H1 (cell line): ENCODE measurements at regions not wholly inside any gene's neighbourhood (a gene's known extent, or its start where the extent isn't known, plus 50 kb on each side); places are given as distances from the start of the nearest gene placed in this dataset.

Experiments used
- ATF2 ChIP-seq: IDR thresholded peaks from 2 replicates; pipeline ENCODE4 v1.6.1; 2012; ENCODE audit warnings: low read length, inconsistent platforms
- CEBPB ChIP-seq: IDR thresholded peaks from 2 replicates; pipeline ENCODE4 v1.6.1; 2012; ENCODE audit warnings: low read depth, low read length
- CHD2 ChIP-seq: IDR thresholded peaks from 2 replicates; pipeline ENCODE4 v1.6.1; 2012; ENCODE audit warnings: low read length, improper control_type of control experiment
- EZH2 ChIP-seq: fragments of 200-600 bp; sonication (generic); IDR thresholded peaks from 2 replicates; pipeline ENCODE4 v1.7.1; 2012; ENCODE audit warnings: low read depth, mild to moderate bottlenecking, moderate library complexity, low read length, inconsistent platforms; ENCODE audit not compliant: severe bottlenecking
- GTF2F1 ChIP-seq: IDR thresholded peaks from 2 replicates; pipeline ENCODE4 v1.6.1; 2012; ENCODE audit warnings: low read depth, low read length, improper control_type of control experiment, borderline replicate concordance
- JUN ChIP-seq: IDR thresholded peaks from 2 replicates; pipeline ENCODE4 v1.6.1; 2011; ENCODE audit warnings: low read depth, mild to moderate bottlenecking, improper control_type of control experiment, low read length
- NRF1 ChIP-seq: IDR thresholded peaks from 2 replicates; pipeline ENCODE4 v1.6.1; 2011; ENCODE audit warnings: mild to moderate bottlenecking, low read depth, low read length, improper control_type of control experiment
- PHF8 ChIP-seq: fragments of 200-600 bp; sonication (generic); conservative IDR thresholded peaks from 2 replicates; pipeline ENCODE4 v1.7.1; 2012; ENCODE audit warnings: low read depth, mild to moderate bottlenecking, inconsistent platforms, low read length, moderate library complexity
- POLR2A ChIP-seq, 2 experiments: IDR thresholded peaks; 1 replicate in 1 of 2; 2 replicates in 1 of 2; pipeline ENCODE4 v1.6.1; 2011; ENCODE audit warnings: low read depth in 2 of 2, low read length in 2 of 2, mild to moderate bottlenecking in 2 of 2; ENCODE audit errors: control extremely low read depth in 1 of 2
- POLR2AphosphoS5 ChIP-seq: IDR thresholded peaks from 2 replicates; pipeline ENCODE4 v1.6.1; 2011; ENCODE audit warnings: low read depth, low read length
- RAD21 ChIP-seq, 2 experiments: IDR thresholded peaks in 1 of 2; conservative IDR thresholded peaks in 1 of 2; 2 replicates each; pipeline ENCODE4 v1.6.1; 2011; ENCODE audit warnings: low read depth in 2 of 2, low read length in 2 of 2, improper control_type of control experiment in 1 of 2, inconsistent platforms in 1 of 2, mild to moderate bottlenecking in 1 of 2, moderate library complexity in 1 of 2
- YY1 ChIP-seq: IDR thresholded peaks from 2 replicates; pipeline ENCODE4 v1.6.1; 2011; ENCODE audit warnings: low read depth, mild to moderate bottlenecking, low read length
- TF ChIP-seq, protein P1 (sequence below), 3 experiments: IDR thresholded peaks; 1 replicate in 2 of 3; 2 replicates in 1 of 3; pipeline versions ENCODE4 v1.5.1 to v1.6.1; 2011; ENCODE audit warnings: low read length in 3 of 3, mild to moderate bottlenecking in 3 of 3, inconsistent platforms in 2 of 3, low read depth in 1 of 3, moderate library complexity in 1 of 3; ENCODE audit not compliant: insufficient read depth in 1 of 3; ENCODE audit errors: control extremely low read depth in 1 of 3
- TF ChIP-seq, protein P2 (sequence below): IDR thresholded peaks from 2 replicates; pipeline ENCODE4 v1.6.1; 2011; ENCODE audit warnings: low read depth, mild to moderate bottlenecking, low read length; ENCODE audit not compliant: insufficient read depth

DNA sequence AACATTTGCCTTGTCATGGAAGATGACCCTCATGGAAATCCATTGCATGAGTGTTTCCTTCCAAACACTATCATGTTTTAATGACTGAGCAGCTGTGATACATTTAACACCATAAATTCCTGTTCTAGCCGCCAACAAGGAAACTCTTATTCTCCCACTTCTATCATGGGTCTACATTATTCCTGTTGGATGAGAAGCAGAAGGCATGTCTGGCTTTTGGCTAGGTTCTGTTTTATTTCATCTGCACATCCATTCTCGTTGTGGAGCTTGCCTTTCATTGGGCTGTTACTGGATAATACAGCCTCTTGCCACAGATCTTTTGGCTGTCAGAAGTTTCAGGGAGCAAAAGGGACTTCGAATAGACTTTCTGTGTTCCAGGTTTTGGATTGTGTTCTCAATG lies 742.6 kb upstream of the TSPY4 start:
- TF ChIP-seq, protein P1, sequence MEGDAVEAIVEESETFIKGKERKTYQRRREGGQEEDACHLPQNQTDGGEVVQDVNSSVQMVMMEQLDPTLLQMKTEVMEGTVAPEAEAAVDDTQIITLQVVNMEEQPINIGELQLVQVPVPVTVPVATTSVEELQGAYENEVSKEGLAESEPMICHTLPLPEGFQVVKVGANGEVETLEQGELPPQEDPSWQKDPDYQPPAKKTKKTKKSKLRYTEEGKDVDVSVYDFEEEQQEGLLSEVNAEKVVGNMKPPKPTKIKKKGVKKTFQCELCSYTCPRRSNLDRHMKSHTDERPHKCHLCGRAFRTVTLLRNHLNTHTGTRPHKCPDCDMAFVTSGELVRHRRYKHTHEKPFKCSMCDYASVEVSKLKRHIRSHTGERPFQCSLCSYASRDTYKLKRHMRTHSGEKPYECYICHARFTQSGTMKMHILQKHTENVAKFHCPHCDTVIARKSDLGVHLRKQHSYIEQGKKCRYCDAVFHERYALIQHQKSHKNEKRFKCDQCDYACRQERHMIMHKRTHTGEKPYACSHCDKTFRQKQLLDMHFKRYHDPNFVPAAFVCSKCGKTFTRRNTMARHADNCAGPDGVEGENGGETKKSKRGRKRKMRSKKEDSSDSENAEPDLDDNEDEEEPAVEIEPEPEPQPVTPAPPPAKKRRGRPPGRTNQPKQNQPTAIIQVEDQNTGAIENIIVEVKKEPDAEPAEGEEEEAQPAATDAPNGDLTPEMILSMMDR (IDR thresholded peaks at IDR 0.05; ENCODE audit: control extremely low read depth in 1 of 3, insufficient read depth in 1 of 3, low read depth in 1 of 3, low read length in 3 of 3): no peak
- no peak for TF ChIP-seq EZH2
- no peak for TF ChIP-seq NRF1
- TF ChIP-seq, protein P2, sequence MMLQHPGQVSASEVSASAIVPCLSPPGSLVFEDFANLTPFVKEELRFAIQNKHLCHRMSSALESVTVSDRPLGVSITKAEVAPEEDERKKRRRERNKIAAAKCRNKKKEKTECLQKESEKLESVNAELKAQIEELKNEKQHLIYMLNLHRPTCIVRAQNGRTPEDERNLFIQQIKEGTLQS: no peak
- TF ChIP-seq POLR2AphosphoS5: no peak
- no peak for TF ChIP-seq POLR2A (IDR thresholded peaks at IDR 0.05; ENCODE audit: control extremely low read depth in 1 of 2, low read depth in 2 of 2, low read length in 2 of 2)
- no peak for TF ChIP-seq ATF2
- no peak for TF ChIP-seq CEBPB
- TF ChIP-seq RAD21 (IDR thresholded peaks at IDR 0.05 in 1 of 2, conservative IDR thresholded peaks at IDR 0.05 in 1 of 2; ENCODE audit: low read depth in 2 of 2, low read length in 2 of 2): no peak
- TF ChIP-seq GTF2F1: no peak
- TF ChIP-seq YY1: no peak
- no peak for TF ChIP-seq CHD2
- no peak for TF ChIP-seq JUN
- no peak for TF ChIP-seq PHF8
